Amniotic epithelial cell (primary cell): ENCODE measurements at regions not wholly inside any gene's neighbourhood (a gene's known extent, or its start where the extent isn't known, plus 50 kb on each side); places are given as distances from the start of the nearest gene placed in this dataset.
"Not testable (repeated sequence)": the region's sequence is repeated elsewhere in the genome, so short reads cannot be mapped to it uniquely, and the experiment has no call there.

ENCODE experiments used
- DNase-seq: peaks from one replicate; pipeline ENCODE4 v3.0.0-alpha.2; 2010; ENCODE audit warnings: low read depth

DNA sequence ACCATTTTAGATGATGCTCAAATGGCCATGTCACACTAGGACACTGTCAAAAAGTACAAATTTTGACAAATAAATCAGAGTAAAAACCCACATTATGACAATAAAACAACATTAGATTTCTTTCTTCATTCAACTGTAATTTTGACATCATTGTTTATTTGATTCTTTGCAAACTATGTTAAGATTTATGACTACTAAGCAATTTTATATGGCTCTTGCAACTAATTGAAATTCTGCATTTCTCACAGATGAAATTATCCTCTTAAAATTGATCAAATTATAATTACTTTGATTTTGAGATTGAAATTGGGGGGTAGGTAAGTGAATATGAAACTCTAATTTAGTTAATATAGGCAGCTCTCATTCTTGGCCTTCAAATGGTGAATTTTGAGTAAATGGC lies 59.8 kb downstream of the ATOH1 start:
- DNase-seq: no peak

DNA sequence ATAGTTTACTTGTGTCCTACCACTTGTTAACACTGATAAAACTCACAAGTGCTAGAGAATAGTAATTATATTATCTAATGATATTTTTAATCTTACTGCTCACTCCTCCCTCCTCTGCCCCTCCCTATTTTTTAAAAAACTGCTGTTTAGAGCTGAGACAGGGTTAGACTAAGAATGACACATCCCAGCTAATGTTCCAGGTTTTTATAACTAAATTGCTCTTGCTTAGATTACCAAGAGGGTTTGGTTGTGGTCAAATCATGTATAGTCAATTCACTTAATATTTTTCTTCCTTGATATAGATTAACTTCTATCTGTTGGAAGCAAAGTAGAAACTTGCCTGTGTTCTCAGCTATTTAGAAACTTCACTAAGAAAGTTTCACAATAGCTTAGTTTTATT lies 60.2 kb downstream of the ATOH1 start:
- DNase-seq: no peak

DNA sequence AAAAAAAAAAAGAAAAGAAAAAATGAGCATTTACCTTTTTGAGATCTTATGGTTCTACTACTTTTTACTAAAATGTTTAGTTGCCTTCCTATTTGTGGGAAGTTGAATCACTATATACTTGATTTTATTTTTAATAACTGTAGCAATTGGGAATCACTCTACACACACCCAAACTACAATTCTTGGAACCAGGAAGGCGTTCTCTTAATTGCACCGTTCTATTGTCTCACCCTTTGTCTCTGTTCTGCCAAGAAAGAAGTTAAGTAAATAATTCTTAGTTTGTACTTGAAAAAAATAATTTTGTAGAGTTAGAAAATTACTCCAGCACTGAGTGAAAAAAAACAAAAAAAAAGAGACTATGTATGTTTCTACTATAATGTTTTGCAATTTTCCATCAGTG lies 62.7 kb downstream of the ATOH1 start:
- no peak for DNase-seq

DNA sequence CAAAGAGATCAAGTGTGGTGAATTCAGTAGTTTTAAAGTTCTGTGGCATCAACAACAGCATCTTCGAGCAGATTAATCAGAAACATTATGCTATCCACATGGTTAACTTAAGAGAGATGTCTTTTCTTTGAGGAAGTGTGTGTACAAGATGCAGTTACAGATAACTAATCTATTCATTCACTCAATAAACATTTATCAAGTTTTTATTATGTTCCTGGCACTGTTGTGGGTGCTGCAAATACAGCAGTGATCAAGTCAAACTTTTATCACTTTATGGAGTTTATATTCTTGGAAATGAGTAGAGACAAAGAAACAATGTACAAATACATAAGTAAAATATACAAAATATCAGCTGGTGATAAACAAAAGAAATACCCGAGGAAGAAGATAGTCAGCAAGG lies 66.4 kb downstream of the ATOH1 start:
- no peak for DNase-seq

DNA sequence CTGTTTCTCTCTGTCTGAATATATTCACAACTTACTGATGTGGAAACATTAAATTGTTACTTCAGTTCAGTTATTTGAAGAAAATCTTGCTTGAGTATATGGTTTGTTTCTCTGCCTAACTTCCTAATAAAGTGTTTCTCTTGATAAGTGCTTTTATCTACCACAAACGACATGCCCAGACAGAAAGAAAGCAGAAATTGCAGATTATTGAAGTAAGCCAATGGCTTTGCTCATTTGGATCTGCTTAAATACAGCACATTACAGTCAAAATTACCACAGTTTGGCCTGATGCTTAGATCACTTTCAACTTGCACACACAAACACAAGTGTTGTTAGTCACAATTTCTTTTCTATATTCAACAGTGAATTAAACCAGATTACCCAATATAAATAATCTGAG lies 68.0 kb downstream of the ATOH1 start:
- no peak for DNase-seq

DNA sequence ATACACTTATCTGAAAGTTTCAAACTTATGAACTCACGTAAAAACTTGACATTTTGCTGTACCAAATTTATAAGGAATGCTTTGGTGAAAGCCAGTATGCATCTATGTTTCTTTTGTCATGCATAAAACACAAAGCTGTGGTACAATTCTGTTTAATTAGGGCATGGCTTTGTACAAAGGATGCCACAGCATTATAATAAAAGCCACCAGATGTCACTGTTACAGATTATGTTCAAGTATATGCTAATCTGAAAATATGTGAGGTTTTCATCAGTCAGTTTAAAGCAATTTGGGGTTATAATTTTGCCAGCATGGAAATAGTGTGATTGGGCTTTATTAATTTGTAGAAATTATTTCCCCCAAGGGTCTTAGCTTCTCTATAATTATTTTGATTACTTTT lies 69.0 kb downstream of the ATOH1 start:
- no peak for DNase-seq

DNA sequence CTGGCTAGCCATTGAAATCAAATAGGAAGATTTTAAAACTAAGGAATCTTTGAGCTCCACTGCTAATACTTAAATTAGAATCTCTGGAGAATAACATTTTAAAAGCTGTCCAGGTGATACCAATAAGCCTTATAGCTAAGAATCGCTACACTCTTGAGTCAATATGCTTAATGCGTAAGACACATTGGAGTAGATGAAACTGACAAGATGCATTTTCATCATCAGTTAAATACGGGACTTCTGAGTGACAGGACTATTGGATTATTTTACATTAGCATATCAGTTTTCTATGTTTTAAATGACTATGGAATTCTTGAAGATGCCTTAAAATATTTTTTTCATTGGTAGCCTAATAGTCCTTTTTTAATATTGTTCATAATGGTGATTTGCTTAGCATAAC lies 80.2 kb downstream of the ATOH1 start:
- no peak for DNase-seq

DNA sequence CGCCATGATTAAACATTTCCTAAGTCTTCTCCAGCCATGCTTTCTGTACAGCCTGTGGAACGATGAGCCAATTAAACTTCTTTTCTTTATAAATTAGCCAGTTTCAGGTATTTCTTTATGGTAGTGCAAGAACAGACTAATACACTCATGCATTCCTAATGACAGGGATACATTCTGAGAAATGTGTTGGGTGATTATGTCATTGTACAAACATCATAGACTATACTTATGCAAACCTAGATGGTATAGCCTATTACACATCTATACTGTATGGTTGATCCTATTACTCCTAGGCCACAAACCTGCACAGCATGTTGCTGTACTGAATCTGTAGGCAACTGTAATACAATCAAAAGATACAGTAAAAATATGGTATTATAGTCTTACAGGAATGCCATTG lies 83.1 kb downstream of the ATOH1 start:
- no peak for DNase-seq

DNA sequence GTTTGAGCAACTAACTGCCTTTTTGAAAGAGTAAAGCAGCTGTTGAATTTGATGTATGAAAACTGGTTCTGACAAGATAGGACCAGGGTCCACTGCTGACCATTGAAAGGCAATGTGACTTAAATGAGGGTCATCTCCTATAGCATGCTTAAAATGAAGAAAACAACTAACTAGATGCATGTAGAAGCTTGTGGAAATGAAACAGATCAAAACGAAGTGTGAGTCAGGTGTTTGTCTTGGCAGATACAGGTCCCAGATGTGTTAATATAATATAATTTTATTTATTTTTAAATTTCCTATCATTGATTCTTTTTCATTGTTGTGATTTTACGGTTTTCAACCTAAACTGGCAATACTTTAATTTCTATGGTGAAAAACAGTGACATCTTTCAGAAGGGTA lies 83.6 kb downstream of the ATOH1 start:
- DNase-seq: no peak

DNA sequence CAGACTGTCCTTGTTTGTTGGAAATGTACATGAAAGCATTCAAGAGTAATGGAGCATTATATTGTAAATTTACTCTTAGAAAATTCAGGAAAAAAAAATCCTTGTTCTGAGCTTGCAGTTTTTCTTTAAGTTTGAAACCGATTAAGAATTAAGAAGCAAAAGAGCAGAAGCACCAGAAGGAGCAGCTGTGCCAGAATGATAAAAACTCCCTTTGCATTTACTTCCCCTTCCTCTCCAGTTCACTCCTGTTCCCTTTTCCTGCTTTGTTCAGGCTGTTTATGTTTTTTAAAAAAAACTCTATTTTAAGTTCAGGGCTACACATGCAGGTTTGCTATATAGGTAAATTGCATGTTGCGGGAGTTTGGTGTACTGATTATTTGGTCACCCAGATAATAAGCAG lies 90.3 kb downstream of the ATOH1 start:
- DNase-seq: no peak

DNA sequence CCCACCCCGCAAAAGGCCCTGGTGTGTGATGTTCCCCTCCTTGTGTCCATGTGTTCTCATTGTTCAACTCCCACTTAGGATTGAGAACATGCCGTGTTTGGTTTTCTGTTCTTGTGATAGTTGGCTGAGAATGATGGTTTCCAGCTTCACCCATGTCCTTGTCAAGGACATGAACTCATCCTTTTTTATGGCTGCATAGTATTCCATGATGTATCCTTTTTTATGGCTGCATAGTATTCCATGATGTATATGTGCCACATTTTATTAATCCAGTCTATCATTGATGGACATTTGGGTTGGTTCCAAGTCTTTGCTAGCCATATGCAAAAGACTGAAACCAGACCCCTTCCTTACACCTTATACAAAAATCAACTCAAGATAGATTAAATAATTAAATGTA lies 95.0 kb downstream of the ATOH1 start:
- not testable (repeated sequence) for DNase-seq

DNA sequence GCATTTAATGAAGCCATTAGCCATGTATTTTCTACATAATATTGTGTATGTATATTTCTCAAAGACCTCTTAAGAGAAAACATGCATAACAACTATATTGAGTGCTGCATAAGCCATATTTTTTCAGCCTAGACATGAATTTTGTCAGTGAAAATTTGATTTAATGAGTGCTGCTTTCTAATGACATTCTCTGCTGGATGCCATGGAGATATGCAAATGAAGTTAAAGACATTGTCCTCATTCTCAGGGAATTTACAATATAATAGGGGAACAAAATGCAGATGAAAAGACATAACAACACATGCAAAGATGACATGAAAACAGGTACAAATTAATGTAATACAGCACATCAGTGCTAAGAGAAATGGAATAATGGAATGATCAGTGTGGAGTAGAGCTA lies 118.7 kb downstream of the ATOH1 start:
- no peak for DNase-seq

DNA sequence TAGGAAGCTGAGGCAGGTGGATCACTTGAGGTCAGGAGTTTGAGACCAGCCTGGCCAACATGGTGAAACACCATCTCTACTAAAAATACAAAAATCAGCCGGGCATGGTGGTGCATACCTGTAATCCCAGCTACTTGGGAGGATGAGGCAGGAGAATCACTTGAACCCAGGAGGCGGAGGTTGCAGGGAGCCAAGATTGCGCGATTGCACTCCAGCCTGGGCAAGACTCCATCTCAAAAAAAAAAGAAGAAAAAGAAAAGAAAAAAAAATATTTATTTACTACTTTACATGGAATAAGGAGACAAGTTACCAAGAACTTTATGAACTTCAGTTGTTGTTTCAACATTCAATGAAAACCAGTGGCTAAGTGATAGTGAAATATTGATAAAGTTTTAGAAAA lies 121.7 kb downstream of the ATOH1 start:
- not testable (repeated sequence) for DNase-seq

DNA sequence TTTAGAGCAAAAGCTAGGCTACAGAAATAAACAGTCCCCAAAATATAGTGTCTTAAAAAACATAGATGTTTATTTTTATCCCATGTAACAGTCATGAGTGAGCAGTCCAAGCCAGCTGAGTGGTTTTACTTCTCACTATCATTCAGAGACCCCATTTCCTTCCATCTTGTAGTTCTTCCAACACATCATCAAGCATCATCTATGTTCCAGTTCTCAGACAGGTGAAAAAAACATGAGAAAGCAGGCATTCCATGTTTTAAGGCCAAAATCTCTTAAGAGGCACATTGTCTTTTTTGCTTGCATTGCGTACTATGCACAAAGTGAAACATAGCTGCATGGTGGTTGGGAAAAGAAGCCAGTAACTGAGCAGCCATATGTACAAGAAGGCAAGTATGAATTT lies 128.6 kb downstream of the ATOH1 start:
- DNase-seq: no peak

DNA sequence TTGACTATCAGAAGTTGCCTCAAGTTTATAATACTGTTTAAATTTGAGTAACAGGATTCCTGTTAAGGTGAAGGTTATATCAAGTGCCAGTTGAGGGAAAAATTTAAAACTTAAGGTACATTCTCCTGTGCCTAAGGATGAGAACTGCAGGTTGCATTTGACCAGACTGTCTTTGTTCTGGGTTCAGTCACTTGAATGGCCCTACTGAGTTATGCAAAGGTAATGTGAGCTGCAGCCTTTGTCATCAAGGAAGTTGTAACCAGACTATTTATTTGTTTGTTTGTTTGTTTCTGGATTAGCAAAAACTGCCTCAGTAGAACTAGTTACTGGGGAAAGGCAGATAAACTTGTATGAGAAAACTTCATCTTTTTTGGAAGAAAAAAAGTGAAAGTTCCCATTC lies 131.9 kb downstream of the ATOH1 start:
- DNase-seq: no peak

DNA sequence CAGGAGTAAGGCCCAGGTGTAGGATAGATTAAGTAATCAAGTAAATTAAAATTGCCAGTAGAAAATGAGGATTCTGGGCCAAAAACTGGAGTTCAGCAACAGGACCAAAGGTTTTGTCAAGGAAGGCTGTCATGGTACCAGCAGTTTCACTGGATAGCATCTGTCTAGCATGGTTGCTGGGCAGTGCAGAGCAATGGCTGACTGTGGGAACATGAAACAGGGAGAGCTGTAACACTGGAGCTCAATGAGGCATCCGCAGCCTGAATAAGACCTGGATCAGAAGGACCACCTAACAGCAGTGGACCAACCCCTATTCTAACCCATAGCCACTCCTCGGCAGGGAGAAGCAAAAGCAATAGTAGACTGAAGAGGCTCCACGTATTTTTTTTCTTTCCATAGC lies 132.4 kb downstream of the ATOH1 start:
- DNase-seq: no peak

DNA sequence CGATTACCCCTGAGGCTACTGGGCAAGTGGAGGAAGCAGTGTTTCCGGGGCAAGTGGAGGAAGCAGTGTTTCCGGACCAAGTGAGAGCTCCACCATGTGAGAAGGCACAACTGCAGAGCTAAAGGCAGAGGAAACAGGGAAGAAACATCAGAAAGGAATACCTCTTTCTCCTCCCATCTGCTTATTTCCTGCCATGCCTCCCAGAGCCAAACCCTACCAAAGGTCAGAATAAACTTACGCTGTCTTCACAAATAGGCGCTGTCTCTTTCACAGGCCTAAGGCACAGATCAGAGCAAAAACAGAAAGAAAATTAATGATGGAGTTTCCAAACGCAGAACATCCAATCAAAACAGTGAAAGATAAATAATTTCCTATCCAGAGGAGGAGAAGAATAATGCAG lies 153.0 kb downstream of the ATOH1 start:
- no peak for DNase-seq

DNA sequence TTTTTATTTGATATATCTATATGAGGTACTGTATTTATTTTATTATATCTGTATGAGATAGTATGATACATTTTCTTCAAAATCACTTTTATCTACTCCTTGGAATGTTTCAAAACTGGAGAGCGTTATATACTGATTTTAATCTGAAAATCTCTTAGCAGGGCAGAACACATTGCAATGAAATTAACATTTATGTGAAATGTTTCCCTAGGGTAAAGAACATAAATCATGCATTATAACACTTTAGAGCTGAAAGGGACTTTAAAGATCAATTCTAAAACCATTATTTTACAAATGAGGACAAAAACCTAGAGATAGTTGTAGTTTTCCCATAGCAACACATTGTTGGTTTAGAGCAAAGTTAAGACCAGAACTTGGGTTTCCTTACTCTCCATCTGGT lies 153.7 kb downstream of the ATOH1 start:
- no peak for DNase-seq

DNA sequence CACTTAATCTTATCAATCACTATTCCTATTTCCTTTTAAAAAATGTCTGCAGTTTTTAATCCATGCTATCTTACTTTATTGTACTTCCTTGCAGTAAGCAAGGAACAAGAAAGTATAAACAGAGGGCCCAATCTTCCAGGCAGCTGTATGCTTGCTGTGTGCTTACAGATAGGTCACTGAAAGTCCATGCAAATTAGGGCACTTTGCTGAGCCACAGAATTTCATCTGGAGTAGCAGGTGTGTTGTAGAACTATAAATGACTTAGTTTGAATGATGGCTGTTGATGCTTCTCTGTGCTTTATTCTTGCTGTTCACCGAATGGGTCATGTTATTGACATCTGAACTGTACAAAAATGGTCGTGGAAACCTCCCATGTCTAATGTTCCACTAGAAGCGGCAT lies 154.6 kb downstream of the ATOH1 start:
- no peak for DNase-seq

DNA sequence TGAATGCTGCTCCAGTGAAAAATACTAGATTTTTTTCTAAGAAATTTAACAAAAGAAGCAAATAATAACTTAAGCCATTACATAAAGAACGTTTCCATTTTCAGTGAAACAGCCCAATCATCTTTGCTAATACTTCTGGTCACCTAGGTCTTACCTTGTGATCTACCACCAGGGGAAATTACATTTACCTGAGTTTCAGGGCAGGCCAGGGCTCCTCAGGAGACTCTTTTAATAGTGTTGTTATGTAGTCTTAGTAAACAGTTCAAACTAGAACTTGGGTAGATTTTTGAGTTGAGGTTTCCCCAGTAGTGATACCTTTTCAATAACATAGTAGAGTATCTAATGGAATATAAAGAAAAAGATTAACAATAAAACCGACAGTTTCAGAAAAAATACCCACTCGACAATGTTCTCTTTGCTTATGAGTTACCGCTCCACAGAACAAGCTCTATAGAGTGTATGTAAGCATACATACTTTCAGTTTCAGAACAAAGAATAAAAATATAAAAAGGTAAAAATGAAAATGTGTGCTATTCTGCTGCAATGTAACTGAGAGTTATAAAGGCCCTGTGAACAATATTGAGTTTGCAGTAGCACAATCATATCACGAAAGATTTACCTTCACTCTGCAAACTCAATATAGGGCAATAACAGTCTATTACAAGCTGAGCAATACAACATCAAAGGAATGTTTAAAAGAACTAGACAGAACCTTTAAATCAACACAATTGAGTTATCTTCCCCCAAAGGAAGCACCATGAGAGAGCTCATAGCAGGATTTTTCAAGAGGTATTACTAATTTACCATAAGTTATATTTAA lies 165.8 kb downstream of the ATOH1 start:
- no peak for DNase-seq

DNA sequence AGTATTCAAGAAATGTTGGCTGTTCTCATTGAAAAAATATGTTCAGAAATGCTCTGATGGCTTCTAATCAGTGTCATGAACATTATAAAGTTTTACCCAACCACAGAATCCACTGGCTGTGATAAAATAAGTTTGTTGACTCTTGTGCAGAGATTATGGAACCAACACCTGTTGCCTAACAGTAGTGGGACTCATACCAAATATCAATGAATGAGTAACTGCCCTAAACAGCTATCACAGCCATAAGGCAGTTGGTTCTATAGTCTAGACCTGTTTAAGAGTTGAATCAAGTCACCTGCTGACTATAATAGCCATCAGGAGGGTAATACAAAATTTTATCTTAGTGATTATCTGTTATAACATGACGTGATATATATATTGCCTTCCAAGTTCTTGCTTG lies 168.3 kb downstream of the ATOH1 start:
- DNase-seq: no peak

DNA sequence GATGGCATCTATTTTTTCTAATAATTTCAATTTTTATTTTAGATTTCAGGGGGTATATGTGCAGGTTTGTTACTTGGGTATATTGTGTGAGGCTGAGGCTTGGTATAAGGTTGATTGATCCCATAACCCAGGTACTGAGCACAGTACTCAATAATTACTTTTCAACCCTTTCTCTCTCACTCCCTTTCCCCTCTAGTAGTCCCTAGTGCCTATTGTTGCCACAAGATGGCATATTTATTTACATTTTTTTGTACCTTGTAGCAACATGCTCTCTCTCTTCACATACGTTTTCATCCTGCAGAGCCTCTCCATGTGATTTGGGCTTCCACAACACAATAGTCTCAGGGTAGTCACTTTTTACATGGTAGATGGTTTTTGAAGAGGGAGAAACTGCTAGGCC lies 172.0 kb downstream of the ATOH1 start:
- DNase-seq: no peak

DNA sequence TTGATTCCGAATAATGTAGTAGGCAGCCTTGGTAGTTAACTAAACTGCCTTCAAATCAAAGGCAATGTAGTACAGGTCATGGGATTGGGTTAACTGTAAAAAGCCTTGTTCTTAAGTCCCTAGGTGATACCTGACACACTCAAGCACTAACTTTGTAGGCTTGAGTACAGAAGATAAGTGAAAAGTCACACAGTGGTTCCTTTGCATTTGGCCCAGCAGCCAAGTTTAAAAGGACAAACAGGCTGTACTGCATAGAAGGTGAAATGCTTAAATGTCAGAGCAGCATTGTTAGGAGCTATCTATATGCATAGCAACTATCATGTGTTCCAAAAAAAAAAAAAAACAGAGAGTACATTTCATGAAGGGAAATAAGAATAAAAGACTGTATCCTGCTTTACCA lies 178.4 kb downstream of the ATOH1 start:
- DNase-seq: no peak

DNA sequence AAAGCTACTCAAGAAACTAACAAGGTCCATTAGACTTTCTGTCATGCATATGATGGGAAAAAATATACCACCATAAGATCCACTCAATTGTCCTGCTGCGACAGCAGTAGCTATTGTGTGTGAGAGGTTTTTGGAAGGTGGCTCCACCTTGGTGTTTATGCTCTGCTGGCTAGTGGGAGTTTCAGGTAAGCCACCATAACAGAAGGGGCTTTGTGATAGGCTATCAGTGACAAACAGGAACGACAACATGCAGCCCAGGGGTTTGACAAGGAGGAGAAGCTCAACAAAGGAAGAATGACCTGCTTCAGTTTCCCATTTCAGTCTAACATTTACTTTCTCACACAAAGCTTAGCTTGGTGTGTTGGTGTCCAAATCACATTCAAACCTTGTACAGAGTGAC lies 182.6 kb downstream of the ATOH1 start:
- no peak for DNase-seq
